Natural killer cell (primary cell): ENCODE measurements at regions not wholly inside any gene's neighbourhood (a gene's known extent, or its start where the extent isn't known, plus 50 kb on each side); places are given as distances from the start of the nearest gene placed in this dataset.

ENCODE experiments used
- ATAC-seq, 3 donors: fragments of 150-1000 bp in 2 of 3; fragments of 200-7000 bp in 1 of 3; cut with Tn5 transposase; 1 replicate in 1 of 3; 2 replicates in 2 of 3; pipeline ENCODE4 v1.10.0; 2021; ENCODE audit warnings: mild to moderate bottlenecking in 2 of 3, moderate library complexity in 2 of 3
- DNase-seq, 2 donors: peaks; one replicate each; pipeline versions ENCODE4 v3.0.0 to v3.0.0-alpha.2; 2013 to 2021; ENCODE audit warnings: mixed read lengths in 1 of 2
- H3K27ac ChIP-seq: one replicate; pipeline ENCODE4 v1.5.1; 2013; ENCODE audit warnings: mild to moderate bottlenecking, low read length
- H3K27me3 ChIP-seq: one replicate; pipeline ENCODE4 v1.6.1; 2013; ENCODE audit warnings: low read length; ENCODE audit not compliant: control insufficient read depth, insufficient read depth
- H3K36me3 ChIP-seq: one replicate; pipeline ENCODE4 v1.6.1; 2013; ENCODE audit warnings: low read length; ENCODE audit not compliant: control insufficient read depth, insufficient read depth
- H3K4me1 ChIP-seq: one replicate; pipeline ENCODE4 v1.6.1; 2013; ENCODE audit warnings: low read length; ENCODE audit not compliant: control insufficient read depth, insufficient read depth
- H3K4me3 ChIP-seq: one replicate; pipeline ENCODE4 v1.5.1; 2013; ENCODE audit warnings: low read length
- H3K9me3 ChIP-seq: one replicate; pipeline ENCODE4 v1.6.1; 2013; ENCODE audit warnings: low read length; ENCODE audit not compliant: control insufficient read depth, insufficient read depth
- H3K27ac Mint-ChIP-seq, 2 donors: one replicate each; pipeline ENCODE4 v1.8.0; 2022; ENCODE audit warnings: mild to moderate bottlenecking in 2 of 2, mixed read lengths in 2 of 2, moderate library complexity in 1 of 2
- H3K27me3 Mint-ChIP-seq, 2 donors: one replicate each; pipeline ENCODE4 v1.8.0; 2022; ENCODE audit warnings: low read depth in 2 of 2, mixed read lengths in 2 of 2
- H3K36me3 Mint-ChIP-seq: one replicate; pipeline ENCODE4 v1.8.0; 2022; ENCODE audit warnings: mixed read lengths
- H3K4me1 Mint-ChIP-seq, 2 donors: one replicate each; pipeline ENCODE4 v1.8.0; 2022; ENCODE audit warnings: mixed read lengths in 2 of 2
- H3K4me3 Mint-ChIP-seq: one replicate; pipeline ENCODE4 v1.8.0; 2022; ENCODE audit warnings: mild to moderate bottlenecking, moderate library complexity, mixed read lengths
- H3K9me3 Mint-ChIP-seq, 2 donors: one replicate each; pipeline ENCODE4 v1.8.0; 2022; ENCODE audit warnings: mixed read lengths in 2 of 2
- WGBS: methylation state at CpG from one replicate; pipeline ENCODE4 v1.1.7; 2013; ENCODE audit warnings: missing lambda C conversion rate; ENCODE audit not compliant: insufficient coverage; 5-methylcytosine and 5-hydroxymethylcytosine counted together
- intact Hi-C: fragments of 100-400 bp; cut with micrococcal nuclease; formaldehyde crosslinking; loops from one replicate; pipeline ENCODE4 v1.14.2; 2022
- TF ChIP-seq, protein P1 (sequence below): fragments of 200-600 bp; IDR thresholded peaks from one replicate; pipeline ENCODE4 v1.8.0; 2022; ENCODE audit warnings: antibody characterized with exemption

DNA sequence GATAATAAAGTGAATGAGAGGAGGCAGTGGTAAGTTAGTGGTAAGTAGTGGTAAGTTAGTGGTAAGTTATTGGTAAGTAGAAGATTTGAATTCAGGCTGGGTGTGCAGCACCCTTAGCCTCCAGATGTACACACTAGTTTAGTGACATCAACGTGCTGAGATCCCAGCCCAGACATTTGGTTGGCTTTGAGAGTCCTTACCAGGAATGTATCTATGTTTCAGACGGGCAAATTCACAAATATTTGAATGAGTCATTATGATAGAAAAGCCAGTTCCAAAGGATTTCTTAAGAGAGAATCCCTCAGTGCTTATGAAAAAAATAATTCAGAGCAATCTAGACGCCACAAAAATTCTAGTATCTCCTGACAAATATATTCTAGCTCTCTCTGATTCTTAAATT is 70.0 kb downstream of the ARL4A start:
- 81% methylated on average over 3 of the region's 3 CpGs for WGBS

DNA sequence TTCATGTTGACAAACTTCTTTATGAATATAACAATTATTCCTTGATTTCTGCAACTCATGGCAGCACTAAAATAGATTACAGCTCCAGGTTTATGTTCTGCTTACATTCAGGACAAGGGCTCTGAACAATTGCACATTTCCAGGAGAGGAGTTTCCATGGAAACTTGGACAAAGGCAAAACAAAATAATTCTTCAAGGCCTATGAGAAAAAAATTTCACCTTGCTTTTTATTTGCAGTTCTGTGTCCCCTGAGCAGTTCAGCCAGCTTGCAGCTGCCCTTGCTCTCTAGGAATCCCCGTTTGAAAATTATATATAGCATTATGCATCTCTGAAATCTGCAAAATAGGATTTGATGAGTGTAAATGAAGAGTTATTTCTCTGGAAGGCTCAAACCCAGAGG is 71.7 kb downstream of the ARL4A start:
- H3K9me3 Mint-ChIP-seq, result peaks cover 5 to 7% of the 10 kb centered on the region in 2 donors
- Histone ChIP-seq H3K9me3 (no peaks in the 10 kb centered on the region), H3K27me3 (no peaks in the 10 kb centered on the region), H3K36me3 (no peaks in the 10 kb centered on the region), H3K4me3 (no peak overlapping the region), H3K4me1 (no peaks in the 10 kb centered on the region), H3K27ac (no peak overlapping the region)
- no peaks in the 10 kb centered on the region for H3K4me1 Mint-ChIP-seq
- DNase-seq (no peak), ATAC-seq (no peak)
- no peaks in the 10 kb centered on the region for H3K36me3 Mint-ChIP-seq
- H3K4me3 Mint-ChIP-seq, result no peak overlapping the region
- intact Hi-C loops, result no loop called here
- 60% methylated on average over 1 of the region's 1 CpG for WGBS
- TF ChIP-seq, protein P1, sequence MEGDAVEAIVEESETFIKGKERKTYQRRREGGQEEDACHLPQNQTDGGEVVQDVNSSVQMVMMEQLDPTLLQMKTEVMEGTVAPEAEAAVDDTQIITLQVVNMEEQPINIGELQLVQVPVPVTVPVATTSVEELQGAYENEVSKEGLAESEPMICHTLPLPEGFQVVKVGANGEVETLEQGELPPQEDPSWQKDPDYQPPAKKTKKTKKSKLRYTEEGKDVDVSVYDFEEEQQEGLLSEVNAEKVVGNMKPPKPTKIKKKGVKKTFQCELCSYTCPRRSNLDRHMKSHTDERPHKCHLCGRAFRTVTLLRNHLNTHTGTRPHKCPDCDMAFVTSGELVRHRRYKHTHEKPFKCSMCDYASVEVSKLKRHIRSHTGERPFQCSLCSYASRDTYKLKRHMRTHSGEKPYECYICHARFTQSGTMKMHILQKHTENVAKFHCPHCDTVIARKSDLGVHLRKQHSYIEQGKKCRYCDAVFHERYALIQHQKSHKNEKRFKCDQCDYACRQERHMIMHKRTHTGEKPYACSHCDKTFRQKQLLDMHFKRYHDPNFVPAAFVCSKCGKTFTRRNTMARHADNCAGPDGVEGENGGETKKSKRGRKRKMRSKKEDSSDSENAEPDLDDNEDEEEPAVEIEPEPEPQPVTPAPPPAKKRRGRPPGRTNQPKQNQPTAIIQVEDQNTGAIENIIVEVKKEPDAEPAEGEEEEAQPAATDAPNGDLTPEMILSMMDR, result no peak
- peaks cover 0 to 7% of the 10 kb centered on the region in 2 donors for H3K27me3 Mint-ChIP-seq
- no peak overlapping the region for H3K27ac Mint-ChIP-seq

More for the DNA sequence above, 70.0 kb downstream of the ARL4A start:
- H3K27ac ChIP-seq, result no peak overlapping the region
- TF ChIP-seq, protein P1, result no peak
- ATAC-seq (no peak), DNase-seq (no peak)
- Mint-ChIP-seq H3K27ac (no peak overlapping the region), H3K36me3 (no peaks in the 10 kb centered on the region), H3K9me3 (peaks cover 5 to 7% of the 10 kb centered on the region in 2 donors), H3K27me3 (peaks cover 0 to 9% of the 10 kb centered on the region in 2 donors), H3K4me1 (no peaks in the 10 kb centered on the region), H3K4me3 (no peak overlapping the region)
- H3K27me3 ChIP-seq, result no peaks in the 10 kb centered on the region
- H3K4me3 ChIP-seq, result no peak overlapping the region
- H3K9me3 ChIP-seq, result no peaks in the 10 kb centered on the region
- no peaks in the 10 kb centered on the region for H3K36me3 ChIP-seq
- no peaks in the 10 kb centered on the region for H3K4me1 ChIP-seq
- intact Hi-C loops, result no loop called here

DNA sequence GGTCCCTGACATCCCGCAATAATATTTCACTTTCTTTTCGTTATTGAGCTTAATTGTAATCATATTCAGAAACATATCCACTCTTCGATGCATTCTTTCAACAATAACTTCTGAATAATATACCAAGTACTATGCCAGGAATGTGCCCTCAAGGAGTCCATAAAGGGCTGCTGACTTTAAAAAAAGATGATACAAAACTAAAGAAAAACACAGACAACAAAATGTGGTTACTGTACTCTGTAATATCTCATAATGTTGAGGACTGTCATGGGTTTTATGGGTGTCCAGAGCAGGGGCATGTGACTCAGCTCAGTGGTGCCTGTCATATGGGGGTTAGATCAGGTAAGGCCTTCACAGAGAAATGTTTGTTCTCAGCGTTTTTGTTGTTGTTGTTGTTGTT is 73.7 kb downstream of the ARL4A start:
- intact Hi-C loops, result no loop called here
- H3K27ac Mint-ChIP-seq, result no peak overlapping the region
- Histone ChIP-seq H3K27ac (no peak overlapping the region), H3K27me3 (no peaks in the 10 kb centered on the region), H3K9me3 (no peaks in the 10 kb centered on the region), H3K36me3 (no peaks in the 10 kb centered on the region), H3K4me1 (no peaks in the 10 kb centered on the region), H3K4me3 (no peak overlapping the region)
- ATAC-seq, result no peak
- no peak for DNase-seq
- 86% methylated on average over 4 of the region's 4 CpGs for WGBS
- no peaks in the 10 kb centered on the region for H3K4me1 Mint-ChIP-seq
- peaks cover 0 to 7% of the 10 kb centered on the region in 2 donors for H3K27me3 Mint-ChIP-seq
- no peak overlapping the region for H3K4me3 Mint-ChIP-seq
- TF ChIP-seq, protein P1, result no peak
- peaks cover 5 to 7% of the 10 kb centered on the region in 2 donors for H3K9me3 Mint-ChIP-seq
- no peaks in the 10 kb centered on the region for H3K36me3 Mint-ChIP-seq

DNA sequence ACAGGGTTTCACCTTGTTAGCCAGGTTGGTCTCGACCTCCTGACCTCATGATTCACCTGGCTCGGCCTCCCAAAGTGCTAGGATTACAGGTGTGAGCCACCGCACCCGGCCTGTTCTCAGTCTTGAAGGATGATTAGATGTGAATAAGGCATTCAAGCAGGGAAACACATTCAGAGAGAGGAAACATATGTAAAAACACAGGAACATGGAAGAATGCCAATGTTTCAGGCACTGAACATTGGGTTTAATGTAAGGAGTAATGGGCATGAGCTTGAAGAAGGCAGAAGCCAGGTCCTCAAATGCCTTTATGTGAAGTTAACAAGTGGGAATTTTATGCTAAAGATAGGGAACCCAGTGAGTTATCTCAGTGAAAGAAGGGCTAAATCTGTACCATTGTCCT is 74.3 kb downstream of the ARL4A start:
- 72% methylated on average over 4 of the region's 4 CpGs for WGBS
- ATAC-seq (no peak), DNase-seq (no peak)
- H3K9me3 Mint-ChIP-seq, result peaks cover 5 to 7% of the 10 kb centered on the region in 2 donors
- H3K4me3 Mint-ChIP-seq, result no peak overlapping the region
- H3K4me1 ChIP-seq, result no peaks in the 10 kb centered on the region
- TF ChIP-seq, protein P1, result no peak
- H3K27me3 ChIP-seq, result no peaks in the 10 kb centered on the region
- H3K27ac ChIP-seq, result no peak overlapping the region
- H3K4me1 Mint-ChIP-seq, result no peaks in the 10 kb centered on the region
- intact Hi-C loops, result no loop called here
- no peaks in the 10 kb centered on the region for H3K9me3 ChIP-seq
- H3K36me3 Mint-ChIP-seq, result no peaks in the 10 kb centered on the region
- peaks cover 0 to 7% of the 10 kb centered on the region in 2 donors for H3K27me3 Mint-ChIP-seq
- H3K36me3 ChIP-seq, result no peaks in the 10 kb centered on the region
- no peak overlapping the region for H3K4me3 ChIP-seq
- H3K27ac Mint-ChIP-seq, result no peak overlapping the region
